GM23338 (cell line): ENCODE measurements at regions not wholly inside any gene's neighbourhood (a gene's known extent, or its start where the extent isn't known, plus 50 kb on each side); places are given as distances from the start of the nearest gene placed in this dataset.

Experiments
- ATAC-seq: fragments of 200-7000 bp; cut with Tn5 transposase; 3 replicates; pipeline ENCODE4 v1.9.1; 2020
- DNase-seq: peaks from one replicate; pipeline ENCODE4 v3.0.0-alpha.2; 2015; ENCODE audit warnings: low spot score
- H2AFZ ChIP-seq: fragments of 200-600 bp; sonication (generic); 2 replicates; pipeline ENCODE4 v1.8.0; 2016; ENCODE audit warnings: antibody characterized with exemption, mild to moderate bottlenecking, moderate library complexity
- H3F3A ChIP-seq: fragments of 200-600 bp; sonication (generic); replicated peaks from 2 replicates; pipeline ENCODE4 v1.8.0; 2017; ENCODE audit warnings: antibody characterized with exemption, mixed run types, low read depth
- H3K27ac ChIP-seq: fragments of 200-600 bp; sonication (generic); 2 replicates; pipeline ENCODE4 v1.6.1; 2016; ENCODE audit warnings: low read depth
- H3K27me3 ChIP-seq: fragments of 200-600 bp; sonication (generic); 2 replicates; pipeline ENCODE4 v1.8.0; 2016; ENCODE audit warnings: mild to moderate bottlenecking, mixed run types, moderate library complexity; ENCODE audit not compliant: insufficient read depth
- H3K36me3 ChIP-seq: fragments of 200-600 bp; sonication (generic); 2 replicates; pipeline ENCODE4 v1.8.0; 2016; ENCODE audit warnings: mild to moderate bottlenecking; ENCODE audit not compliant: insufficient read depth
- H3K4me1 ChIP-seq: fragments of 200-600 bp; sonication (generic); 2 replicates; pipeline ENCODE4 v1.8.0; 2016; ENCODE audit warnings: mild to moderate bottlenecking, moderate library complexity; ENCODE audit not compliant: insufficient read depth
- H3K4me2 ChIP-seq: fragments of 200-600 bp; sonication (generic); 2 replicates; pipeline ENCODE4 v1.7.1; 2017; ENCODE audit warnings: mixed run types
- H3K4me3 ChIP-seq: fragments of 200-600 bp; sonication (generic); 2 replicates; pipeline ENCODE4 v1.6.1; 2016; ENCODE audit warnings: mixed run types
- H3K79me2 ChIP-seq: fragments of 200-600 bp; sonication (generic); replicated peaks from 2 replicates; pipeline ENCODE4 v1.8.0; 2017; ENCODE audit warnings: mild to moderate bottlenecking; ENCODE audit not compliant: insufficient read depth
- H3K9me2 ChIP-seq: fragments of 200-600 bp; sonication (generic); 2 replicates; pipeline ENCODE4 v1.8.0; 2017; ENCODE audit not compliant: insufficient read depth
- H4K20me1 ChIP-seq: fragments of 200-600 bp; sonication (generic); replicated peaks from 2 replicates; pipeline ENCODE4 v1.8.0; 2017; ENCODE audit warnings: mild to moderate bottlenecking; ENCODE audit not compliant: insufficient read depth
- H3K27ac Mint-ChIP-seq: 2 replicates; pipeline ENCODE4 v1.8.0; 2020; ENCODE audit warnings: inconsistent platforms, mild to moderate bottlenecking, moderate library complexity, mixed read lengths
- H3K27me3 Mint-ChIP-seq: 3 replicates; pipeline ENCODE4 v1.8.0; 2022; ENCODE audit warnings: low read depth, mild to moderate bottlenecking, moderate library complexity, mixed read lengths, inconsistent platforms; ENCODE audit not compliant: insufficient read depth, poor library complexity
- H3K36me3 Mint-ChIP-seq: 3 replicates; pipeline ENCODE4 v1.8.0; 2021; ENCODE audit warnings: low read depth, mild to moderate bottlenecking, inconsistent platforms, moderate library complexity, mixed read lengths
- H3K4me1 Mint-ChIP-seq: 3 replicates; pipeline ENCODE4 v1.8.0; 2020; ENCODE audit warnings: mild to moderate bottlenecking, inconsistent platforms, mixed read lengths
- H3K4me3 Mint-ChIP-seq: 3 replicates; pipeline ENCODE4 v1.8.0; 2021; ENCODE audit warnings: moderate library complexity, mild to moderate bottlenecking, inconsistent platforms, mixed read lengths
- H3K9me3 Mint-ChIP-seq: 3 replicates; pipeline ENCODE4 v1.8.0; 2020; ENCODE audit warnings: moderate library complexity, mild to moderate bottlenecking, inconsistent platforms, mixed read lengths
- EZH2phosphoT487 ChIP-seq: fragments of 200-600 bp; sonication (generic); IDR thresholded peaks from one replicate; pipeline ENCODE4 v1.8.1; 2018; ENCODE audit warnings: antibody characterized with exemption; ENCODE audit not compliant: unreplicated experiment
- JUNB ChIP-seq: IDR thresholded peaks from one replicate; pipeline ENCODE4 v1.6.1; 2016; ENCODE audit warnings: antibody characterized with exemption; ENCODE audit not compliant: unreplicated experiment
- POLR2AphosphoS5 ChIP-seq: IDR thresholded peaks from 2 replicates; pipeline ENCODE4 v1.6.1; 2016; ENCODE audit warnings: antibody characterized with exemption, low read depth
- STAT1 ChIP-seq: IDR thresholded peaks from one replicate; pipeline ENCODE4 v1.6.1; 2016; ENCODE audit warnings: antibody characterized with exemption; ENCODE audit not compliant: unreplicated experiment
- ZNF114 ChIP-seq: fragments of 250-450 bp; sonication (Bioruptor Pico); IDR thresholded peaks from 2 replicates; pipeline ENCODE4 v1.5.0; 2020; ENCODE audit warnings: mild to moderate bottlenecking, moderate library complexity
- ZNF331 ChIP-seq: fragments of 250-450 bp; sonication (Bioruptor Pico); IDR thresholded peaks from 2 replicates; pipeline ENCODE4 v1.5.0; 2020; ENCODE audit warnings: low read depth, mild to moderate bottlenecking, moderate library complexity
- TF ChIP-seq, protein P1 (sequence below): fragments of 250-450 bp; sonication (Bioruptor Pico); IDR thresholded peaks from 2 replicates; pipeline ENCODE4 v1.5.0; 2020; ENCODE audit warnings: mild to moderate bottlenecking, moderate library complexity
- TF ChIP-seq, protein P2 (sequence below): IDR thresholded peaks from 2 replicates; pipeline ENCODE4 v1.6.1; 2016; ENCODE audit warnings: antibody characterized with exemption
- TF ChIP-seq, protein P3 (sequence below), 2 experiments: fragments of 200-600 bp in 1 of 2; sonication (generic) in 1 of 2; conservative IDR thresholded peaks; 2 replicates each; pipeline versions ENCODE4 v1.5.1 to v1.6.1; 2016 to 2017; ENCODE audit warnings: antibody characterized with exemption in 2 of 2, low read depth in 2 of 2, mild to moderate bottlenecking in 2 of 2, moderate library complexity in 1 of 2

DNA sequence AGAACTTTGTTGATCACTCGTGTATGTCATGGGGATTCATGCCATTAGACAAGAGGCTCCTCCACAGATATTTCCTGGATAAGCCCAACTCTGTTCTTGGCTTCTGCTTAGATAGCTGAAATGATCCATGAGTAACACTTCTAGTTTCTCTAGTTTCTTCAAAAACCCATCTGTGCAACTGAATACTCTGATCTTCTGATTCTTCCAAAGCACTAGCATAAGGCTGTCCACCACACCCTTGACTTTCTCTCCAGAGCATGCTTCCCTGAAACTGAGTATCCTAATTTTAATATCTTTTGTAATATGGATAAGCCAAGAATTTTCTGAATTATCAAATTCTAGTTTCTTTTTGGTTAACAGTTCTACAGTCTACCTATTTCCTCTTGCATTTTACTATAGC is 118.6 kb upstream of the TAPT1 start (continued):
- TF ChIP-seq, protein P1, sequence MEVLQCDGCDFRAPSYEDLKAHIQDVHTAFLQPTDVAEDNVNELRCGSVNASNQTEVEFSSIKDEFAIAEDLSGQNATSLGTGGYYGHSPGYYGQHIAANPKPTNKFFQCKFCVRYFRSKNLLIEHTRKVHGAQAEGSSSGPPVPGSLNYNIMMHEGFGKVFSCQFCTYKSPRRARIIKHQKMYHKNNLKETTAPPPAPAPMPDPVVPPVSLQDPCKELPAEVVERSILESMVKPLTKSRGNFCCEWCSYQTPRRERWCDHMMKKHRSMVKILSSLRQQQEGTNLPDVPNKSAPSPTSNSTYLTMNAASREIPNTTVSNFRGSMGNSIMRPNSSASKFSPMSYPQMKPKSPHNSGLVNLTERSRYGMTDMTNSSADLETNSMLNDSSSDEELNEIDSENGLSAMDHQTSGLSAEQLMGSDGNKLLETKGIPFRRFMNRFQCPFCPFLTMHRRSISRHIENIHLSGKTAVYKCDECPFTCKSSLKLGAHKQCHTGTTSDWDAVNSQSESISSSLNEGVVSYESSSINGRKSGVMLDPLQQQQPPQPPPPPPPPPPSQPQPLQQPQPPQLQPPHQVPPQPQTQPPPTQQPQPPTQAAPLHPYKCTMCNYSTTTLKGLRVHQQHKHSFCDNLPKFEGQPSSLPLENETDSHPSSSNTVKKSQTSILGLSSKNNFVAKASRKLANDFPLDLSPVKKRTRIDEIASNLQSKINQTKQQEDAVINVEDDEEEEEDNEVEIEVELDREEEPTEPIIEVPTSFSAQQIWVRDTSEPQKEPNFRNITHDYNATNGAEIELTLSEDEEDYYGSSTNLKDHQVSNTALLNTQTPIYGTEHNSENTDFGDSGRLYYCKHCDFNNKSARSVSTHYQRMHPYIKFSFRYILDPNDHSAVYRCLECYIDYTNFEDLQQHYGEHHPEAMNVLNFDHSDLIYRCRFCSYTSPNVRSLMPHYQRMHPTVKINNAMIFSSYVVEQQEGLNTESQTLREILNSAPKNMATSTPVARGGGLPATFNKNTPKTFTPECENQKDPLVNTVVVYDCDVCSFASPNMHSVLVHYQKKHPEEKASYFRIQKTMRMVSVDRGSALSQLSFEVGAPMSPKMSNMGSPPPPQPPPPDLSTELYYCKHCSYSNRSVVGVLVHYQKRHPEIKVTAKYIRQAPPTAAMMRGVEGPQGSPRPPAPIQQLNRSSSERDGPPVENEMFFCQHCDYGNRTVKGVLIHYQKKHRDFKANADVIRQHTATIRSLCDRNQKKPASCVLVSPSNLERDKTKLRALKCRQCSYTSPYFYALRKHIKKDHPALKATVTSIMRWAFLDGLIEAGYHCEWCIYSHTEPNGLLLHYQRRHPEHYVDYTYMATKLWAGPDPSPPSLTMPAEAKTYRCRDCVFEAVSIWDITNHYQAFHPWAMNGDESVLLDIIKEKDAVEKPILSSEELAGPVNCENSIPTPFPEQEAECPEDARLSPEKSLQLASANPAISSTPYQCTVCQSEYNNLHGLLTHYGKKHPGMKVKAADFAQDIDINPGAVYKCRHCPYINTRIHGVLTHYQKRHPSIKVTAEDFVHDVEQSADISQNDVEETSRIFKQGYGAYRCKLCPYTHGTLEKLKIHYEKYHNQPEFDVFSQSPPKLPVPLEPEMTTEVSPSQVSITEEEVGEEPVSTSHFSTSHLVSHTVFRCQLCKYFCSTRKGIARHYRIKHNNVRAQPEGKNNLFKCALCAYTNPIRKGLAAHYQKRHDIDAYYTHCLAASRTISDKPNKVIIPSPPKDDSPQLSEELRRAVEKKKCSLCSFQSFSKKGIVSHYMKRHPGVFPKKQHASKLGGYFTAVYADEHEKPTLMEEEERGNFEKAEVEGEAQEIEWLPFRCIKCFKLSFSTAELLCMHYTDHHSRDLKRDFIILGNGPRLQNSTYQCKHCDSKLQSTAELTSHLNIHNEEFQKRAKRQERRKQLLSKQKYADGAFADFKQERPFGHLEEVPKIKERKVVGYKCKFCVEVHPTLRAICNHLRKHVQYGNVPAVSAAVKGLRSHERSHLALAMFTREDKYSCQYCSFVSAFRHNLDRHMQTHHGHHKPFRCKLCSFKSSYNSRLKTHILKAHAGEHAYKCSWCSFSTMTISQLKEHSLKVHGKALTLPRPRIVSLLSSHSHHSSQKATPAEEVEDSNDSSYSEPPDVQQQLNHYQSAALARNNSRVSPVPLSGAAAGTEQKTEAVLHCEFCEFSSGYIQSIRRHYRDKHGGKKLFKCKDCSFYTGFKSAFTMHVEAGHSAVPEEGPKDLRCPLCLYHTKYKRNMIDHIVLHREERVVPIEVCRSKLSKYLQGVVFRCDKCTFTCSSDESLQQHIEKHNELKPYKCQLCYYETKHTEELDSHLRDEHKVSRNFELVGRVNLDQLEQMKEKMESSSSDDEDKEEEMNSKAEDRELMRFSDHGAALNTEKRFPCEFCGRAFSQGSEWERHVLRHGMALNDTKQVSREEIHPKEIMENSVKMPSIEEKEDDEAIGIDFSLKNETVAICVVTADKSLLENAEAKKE (CRISPR knock-in tag): no peak
- TF ChIP-seq EZH2phosphoT487 (no peak), JUNB (no peak), POLR2AphosphoS5 (no peak), ZNF114 (no peak), STAT1 (no peak)

DNA sequence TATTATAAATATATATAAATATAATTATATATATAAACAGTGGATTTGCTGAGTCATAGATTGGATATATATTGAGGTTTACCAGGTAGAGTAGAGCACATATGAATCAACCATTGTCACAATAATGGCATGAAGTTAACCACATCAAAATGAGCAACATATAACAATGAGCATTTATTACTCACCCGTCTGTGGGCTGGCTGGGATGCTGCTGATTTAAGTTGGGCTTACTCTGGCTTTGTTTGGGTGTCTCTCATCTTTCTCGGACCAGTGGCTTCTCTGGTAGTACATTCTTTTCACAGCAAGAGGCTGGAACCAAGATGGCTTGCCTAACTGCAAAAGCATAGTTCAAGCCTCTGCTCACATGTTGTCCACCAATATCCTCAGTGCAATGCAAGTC is 111.7 kb upstream of the TAPT1 start:
- Histone ChIP-seq H3K4me1 (no peaks in the 10 kb centered on the region), H2AFZ (peak overlapping the region; percentile 91), H3K79me2 (no peaks in the 10 kb centered on the region), H3K27ac (no peak overlapping the region), H3K36me3 (no peaks in the 10 kb centered on the region), H4K20me1 (no peaks in the 10 kb centered on the region), H3K27me3 (no peaks in the 10 kb centered on the region), H3K9me2 (no peaks in the 10 kb centered on the region), H3K4me2 (no peak overlapping the region), H3F3A (no peaks in the 10 kb centered on the region), H3K4me3 (no peak overlapping the region)
- DNase-seq (no peak), ATAC-seq (no peak)
- Mint-ChIP-seq H3K4me1 (no peaks in the 10 kb centered on the region), H3K27me3 (no peaks in the 10 kb centered on the region), H3K36me3 (no peaks in the 10 kb centered on the region), H3K4me3 (no peak overlapping the region), H3K27ac (no peak overlapping the region), H3K9me3 (no peaks in the 10 kb centered on the region)
- TF ChIP-seq JUNB (no peak), ZNF331 (CRISPR knock-in tag) (no peak)
- TF ChIP-seq, protein P2, sequence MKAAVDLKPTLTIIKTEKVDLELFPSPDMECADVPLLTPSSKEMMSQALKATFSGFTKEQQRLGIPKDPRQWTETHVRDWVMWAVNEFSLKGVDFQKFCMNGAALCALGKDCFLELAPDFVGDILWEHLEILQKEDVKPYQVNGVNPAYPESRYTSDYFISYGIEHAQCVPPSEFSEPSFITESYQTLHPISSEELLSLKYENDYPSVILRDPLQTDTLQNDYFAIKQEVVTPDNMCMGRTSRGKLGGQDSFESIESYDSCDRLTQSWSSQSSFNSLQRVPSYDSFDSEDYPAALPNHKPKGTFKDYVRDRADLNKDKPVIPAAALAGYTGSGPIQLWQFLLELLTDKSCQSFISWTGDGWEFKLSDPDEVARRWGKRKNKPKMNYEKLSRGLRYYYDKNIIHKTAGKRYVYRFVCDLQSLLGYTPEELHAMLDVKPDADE: no peak
- TF ChIP-seq, protein P3, sequence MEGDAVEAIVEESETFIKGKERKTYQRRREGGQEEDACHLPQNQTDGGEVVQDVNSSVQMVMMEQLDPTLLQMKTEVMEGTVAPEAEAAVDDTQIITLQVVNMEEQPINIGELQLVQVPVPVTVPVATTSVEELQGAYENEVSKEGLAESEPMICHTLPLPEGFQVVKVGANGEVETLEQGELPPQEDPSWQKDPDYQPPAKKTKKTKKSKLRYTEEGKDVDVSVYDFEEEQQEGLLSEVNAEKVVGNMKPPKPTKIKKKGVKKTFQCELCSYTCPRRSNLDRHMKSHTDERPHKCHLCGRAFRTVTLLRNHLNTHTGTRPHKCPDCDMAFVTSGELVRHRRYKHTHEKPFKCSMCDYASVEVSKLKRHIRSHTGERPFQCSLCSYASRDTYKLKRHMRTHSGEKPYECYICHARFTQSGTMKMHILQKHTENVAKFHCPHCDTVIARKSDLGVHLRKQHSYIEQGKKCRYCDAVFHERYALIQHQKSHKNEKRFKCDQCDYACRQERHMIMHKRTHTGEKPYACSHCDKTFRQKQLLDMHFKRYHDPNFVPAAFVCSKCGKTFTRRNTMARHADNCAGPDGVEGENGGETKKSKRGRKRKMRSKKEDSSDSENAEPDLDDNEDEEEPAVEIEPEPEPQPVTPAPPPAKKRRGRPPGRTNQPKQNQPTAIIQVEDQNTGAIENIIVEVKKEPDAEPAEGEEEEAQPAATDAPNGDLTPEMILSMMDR (conservative IDR thresholded peaks at IDR 0.05; ENCODE audit: low read depth in 2 of 2): no peak
